NCI-H446 (cell line): ENCODE measurements at regions not wholly inside any gene's neighbourhood (a gene's known extent, or its start where the extent isn't known, plus 50 kb on each side); places are given as distances from the start of the nearest gene placed in this dataset.
"Not testable (repeated sequence)": the region's sequence is repeated elsewhere in the genome, so short reads cannot be mapped to it uniquely, and the experiment has no call there.

Experiments
- DNase-seq, 2 experiments: peaks; one replicate each; lab custom pipeline; 2025; lab: John Stamatoyannopoulos, UW

GRCh38 chr20:50428097-50428828 is 81.9 kb upstream of the PTPN1 start:
- DNase-seq, result no peak

GRCh38 chr20:50429412-50429811 is 80.8 kb upstream of the PTPN1 start:
- no peak for DNase-seq

GRCh38 chr20:50431066-50431450 is 79.1 kb upstream of the PTPN1 start:
- no peak for DNase-seq

GRCh38 chr20:50433001-50433761 is 77.0 kb upstream of the PTPN1 start:
- no peak for DNase-seq

GRCh38 chr20:50434321-50434652 is 75.9 kb upstream of the PTPN1 start:
- no peak for DNase-seq

- no peak for DNase-seq
These were observed 75.4 kb upstream of the PTPN1 start for GRCh38 chr20:50434653-50435396.

GRCh38 chr20:50435397-50436051 is 74.7 kb upstream of the PTPN1 start:
- no peak for DNase-seq

- no peak for DNase-seq
These were observed 74.0 kb upstream of the PTPN1 start for GRCh38 chr20:50436052-50436656.

- DNase-seq, result no peak
These were observed 73.5 kb upstream of the PTPN1 start for GRCh38 chr20:50436696-50437095.

- no peak for DNase-seq
These were observed 71.2 kb upstream of the PTPN1 start for GRCh38 chr20:50438986-50439407.

- DNase-seq, result no peak
These were observed 70.4 kb upstream of the PTPN1 start for GRCh38 chr20:50439539-50440453.

- no peak for DNase-seq
These were observed 67.7 kb upstream of the PTPN1 start for GRCh38 chr20:50442512-50442911.

GRCh38 chr20:50445354-50446151 is 64.6 kb upstream of the PTPN1 start:
- no peak for DNase-seq

- DNase-seq, result no peak
These were observed 63.7 kb upstream of the PTPN1 start for GRCh38 chr20:50446351-50447101.

GRCh38 chr20:50447102-50447804 is 62.9 kb upstream of the PTPN1 start:
- DNase-seq, result no peak

- DNase-seq, result no peak
These were observed 62.4 kb upstream of the PTPN1 start for GRCh38 chr20:50447817-50448216.

GRCh38 chr20:50448625-50449403 is 61.4 kb upstream of the PTPN1 start:
- not testable (repeated sequence) for DNase-seq
